ENCODE measurements at regions not wholly inside any gene's neighbourhood (a gene's known extent, or its start where the extent isn't known, plus 50 kb on each side); places are given as distances from the start of the nearest gene placed in this dataset.
"Not testable (repeated sequence)": the region's sequence is repeated elsewhere in the genome, so short reads cannot be mapped to it uniquely, and the experiment has no call there.

- TF ChIP-seq CTCF (IDR thresholded peaks at IDR 0.05; ENCODE audit: control insufficient read depth, extremely low read depth, insufficient read depth): no peak
- no peak for DNase-seq (ENCODE audit: low read depth)
- H3K4me3 ChIP-seq (ENCODE audit: low read depth, low read length): no peak overlapping the region
Observed at GRCh38 chr1:57536749-57537423, 113.0 kb upstream of the DAB1 start.

GRCh38 chr1:57532299-57532698 lies 108.4 kb upstream of the DAB1 start:
- no peak overlapping the region for H3K4me3 ChIP-seq (ENCODE audit: low read depth, low read length)
- no peak for TF ChIP-seq CTCF (IDR thresholded peaks at IDR 0.05; ENCODE audit: control insufficient read depth, extremely low read depth, insufficient read depth)
- no peak for DNase-seq (ENCODE audit: low read depth)

- not testable (repeated sequence) for DNase-seq (ENCODE audit: low read depth); H3K4me3 ChIP-seq (ENCODE audit: low read depth, low read length)
Observed at GRCh38 chr1:57530911-57531260, 107.0 kb upstream of the DAB1 start.

GRCh38 chr1:57530206-57530910 lies 106.5 kb upstream of the DAB1 start:
- H3K4me3 ChIP-seq (ENCODE audit: low read depth, low read length): no peak overlapping the region
- DNase-seq (ENCODE audit: low read depth): no peak
- no peak for TF ChIP-seq CTCF (IDR thresholded peaks at IDR 0.05; ENCODE audit: control insufficient read depth, extremely low read depth, insufficient read depth)

GRCh38 chr1:57522575-57522974 lies 98.7 kb upstream of the DAB1 start:
- no peak for TF ChIP-seq CTCF (IDR thresholded peaks at IDR 0.05; ENCODE audit: control insufficient read depth, extremely low read depth, insufficient read depth)
- H3K4me3 ChIP-seq (ENCODE audit: low read depth, low read length): no peak overlapping the region
- no peak for DNase-seq (ENCODE audit: low read depth)

- TF ChIP-seq CTCF (IDR thresholded peaks at IDR 0.05; ENCODE audit: control insufficient read depth, extremely low read depth, insufficient read depth): no peak
- DNase-seq (ENCODE audit: low read depth): no peak
- H3K4me3 ChIP-seq (ENCODE audit: low read depth, low read length): no peak overlapping the region
Observed at GRCh38 chr1:57520743-57521515, 97.1 kb upstream of the DAB1 start.

- H3K4me3 ChIP-seq (ENCODE audit: low read depth, low read length): no peak overlapping the region
Observed at GRCh38 chr1:57518496-57518895, 94.6 kb upstream of the DAB1 start.

More at GRCh38 chr1:57518496-57518895, 94.6 kb upstream of the DAB1 start:
- no peak for DNase-seq (ENCODE audit: low read depth)
- TF ChIP-seq CTCF (IDR thresholded peaks at IDR 0.05; ENCODE audit: control insufficient read depth, extremely low read depth, insufficient read depth): no peak

Measured in LNCaP clone FGC (cell line).